ENCODE measurements at regions not wholly inside any gene's neighbourhood (a gene's known extent, or its start where the extent isn't known, plus 50 kb on each side); places are given as distances from the start of the nearest gene placed in this dataset.

DNA sequence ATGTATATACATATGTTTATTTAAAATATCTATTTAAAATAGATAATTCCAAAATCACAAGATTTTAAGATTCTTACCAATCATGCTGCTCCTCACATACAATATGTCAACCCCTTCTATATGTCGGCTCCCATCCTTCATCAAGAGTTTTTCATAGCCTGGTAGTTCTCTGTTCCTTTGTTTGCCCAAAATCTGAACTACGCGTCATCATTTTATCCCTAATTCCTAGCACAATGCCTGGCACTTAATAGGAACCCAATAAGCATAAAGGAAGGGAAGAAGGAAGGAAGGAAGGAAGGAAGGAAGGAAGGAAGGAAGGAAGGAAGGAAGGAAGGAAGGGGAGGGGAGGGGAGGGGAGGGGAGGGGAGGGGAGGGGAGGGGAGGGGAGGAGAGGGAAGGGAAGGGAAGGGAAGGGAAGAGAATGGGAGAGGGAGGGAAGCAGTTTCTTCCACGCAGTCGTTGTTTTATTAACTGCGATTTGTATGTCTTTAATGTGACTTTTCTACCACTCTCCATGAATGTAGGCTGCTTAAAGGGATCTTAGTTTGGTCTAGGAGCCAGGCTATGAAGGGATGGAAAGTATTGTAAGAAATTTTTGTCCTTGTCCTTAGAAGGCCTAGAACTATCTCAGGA lies 83.3 kb upstream of the PCGF5 start:
- Histone ChIP-seq H3K4me3 (ENCODE audit: low read length) (no peak overlapping the region), H3K9me3 (ENCODE audit: control insufficient read depth, insufficient read depth, low read length) (no peaks in the 10 kb centered on the region), H3K36me3 (ENCODE audit: control insufficient read depth, insufficient read depth, low read length) (no peaks in the 10 kb centered on the region), H3K27ac (ENCODE audit: low read length) (no peak overlapping the region), H3K27me3 (ENCODE audit: control insufficient read depth, insufficient read depth, low read length) (no peaks in the 10 kb centered on the region), H3K4me1 (ENCODE audit: control insufficient read depth, insufficient read depth, low read length) (no peaks in the 10 kb centered on the region)
- TF ChIP-seq, protein P1, sequence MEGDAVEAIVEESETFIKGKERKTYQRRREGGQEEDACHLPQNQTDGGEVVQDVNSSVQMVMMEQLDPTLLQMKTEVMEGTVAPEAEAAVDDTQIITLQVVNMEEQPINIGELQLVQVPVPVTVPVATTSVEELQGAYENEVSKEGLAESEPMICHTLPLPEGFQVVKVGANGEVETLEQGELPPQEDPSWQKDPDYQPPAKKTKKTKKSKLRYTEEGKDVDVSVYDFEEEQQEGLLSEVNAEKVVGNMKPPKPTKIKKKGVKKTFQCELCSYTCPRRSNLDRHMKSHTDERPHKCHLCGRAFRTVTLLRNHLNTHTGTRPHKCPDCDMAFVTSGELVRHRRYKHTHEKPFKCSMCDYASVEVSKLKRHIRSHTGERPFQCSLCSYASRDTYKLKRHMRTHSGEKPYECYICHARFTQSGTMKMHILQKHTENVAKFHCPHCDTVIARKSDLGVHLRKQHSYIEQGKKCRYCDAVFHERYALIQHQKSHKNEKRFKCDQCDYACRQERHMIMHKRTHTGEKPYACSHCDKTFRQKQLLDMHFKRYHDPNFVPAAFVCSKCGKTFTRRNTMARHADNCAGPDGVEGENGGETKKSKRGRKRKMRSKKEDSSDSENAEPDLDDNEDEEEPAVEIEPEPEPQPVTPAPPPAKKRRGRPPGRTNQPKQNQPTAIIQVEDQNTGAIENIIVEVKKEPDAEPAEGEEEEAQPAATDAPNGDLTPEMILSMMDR (IDR thresholded peaks at IDR 0.05): no peak
- no peak overlapping the region for H3K27ac Mint-ChIP-seq
- DNase-seq: no peak
- H3K4me1 Mint-ChIP-seq: no peaks in the 10 kb centered on the region
- no peaks in the 10 kb centered on the region for H3K36me3 Mint-ChIP-seq
- H3K4me3 Mint-ChIP-seq: no peak overlapping the region
- intact Hi-C loops (cut with micrococcal nuclease): no loop called here
- WGBS (ENCODE audit: insufficient coverage): 95% methylated on average over 4 of the region's 6 CpGs
- no peaks in the 10 kb centered on the region for H3K9me3 Mint-ChIP-seq
- H3K27me3 Mint-ChIP-seq (ENCODE audit: low read depth in 2 of 2): peaks cover 5 to 35% of the 10 kb centered on the region in 2 donors
- ATAC-seq: no peak

DNA sequence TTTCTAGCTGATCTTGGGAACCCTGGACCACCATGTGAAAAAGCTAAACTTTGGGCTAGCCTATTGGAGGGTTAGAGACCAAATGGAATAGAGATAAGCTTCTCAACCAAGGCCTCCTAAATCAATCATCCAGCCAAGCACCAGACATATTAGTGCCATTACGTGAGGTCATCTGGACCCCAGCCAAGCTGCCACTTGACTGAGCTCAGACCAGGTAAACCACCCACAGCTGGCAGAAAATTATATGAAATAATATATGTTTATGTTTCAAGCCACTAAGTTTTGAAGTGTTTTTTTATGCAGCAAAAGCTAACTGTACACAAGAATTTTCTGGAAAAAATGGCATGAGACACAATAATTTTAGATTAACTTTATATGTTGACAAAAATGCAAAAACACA lies 82.6 kb upstream of the PCGF5 start:
- Mint-ChIP-seq H3K27me3 (ENCODE audit: low read depth in 2 of 2) (peaks cover 5 to 35% of the 10 kb centered on the region in 2 donors), H3K36me3 (no peaks in the 10 kb centered on the region), H3K4me1 (no peaks in the 10 kb centered on the region), H3K4me3 (no peak overlapping the region), H3K9me3 (no peaks in the 10 kb centered on the region), H3K27ac (no peak overlapping the region)
- no peaks in the 10 kb centered on the region for H3K9me3 ChIP-seq (ENCODE audit: control insufficient read depth, insufficient read depth, low read length)
- no peak overlapping the region for H3K27ac ChIP-seq (ENCODE audit: low read length)
- ATAC-seq (no peak), DNase-seq (no peak)
- H3K27me3 ChIP-seq (ENCODE audit: control insufficient read depth, insufficient read depth, low read length): no peaks in the 10 kb centered on the region
- no peaks in the 10 kb centered on the region for H3K4me1 ChIP-seq (ENCODE audit: control insufficient read depth, insufficient read depth, low read length)
- TF ChIP-seq, protein P1 (IDR thresholded peaks at IDR 0.05): no peak
- H3K36me3 ChIP-seq (ENCODE audit: control insufficient read depth, insufficient read depth, low read length): no peaks in the 10 kb centered on the region
- intact Hi-C loops (cut with micrococcal nuclease): no loop called here
- no peak overlapping the region for H3K4me3 ChIP-seq (ENCODE audit: low read length)
- 80% methylated on average over 1 of the region's 1 CpG for WGBS (ENCODE audit: insufficient coverage)

DNA sequence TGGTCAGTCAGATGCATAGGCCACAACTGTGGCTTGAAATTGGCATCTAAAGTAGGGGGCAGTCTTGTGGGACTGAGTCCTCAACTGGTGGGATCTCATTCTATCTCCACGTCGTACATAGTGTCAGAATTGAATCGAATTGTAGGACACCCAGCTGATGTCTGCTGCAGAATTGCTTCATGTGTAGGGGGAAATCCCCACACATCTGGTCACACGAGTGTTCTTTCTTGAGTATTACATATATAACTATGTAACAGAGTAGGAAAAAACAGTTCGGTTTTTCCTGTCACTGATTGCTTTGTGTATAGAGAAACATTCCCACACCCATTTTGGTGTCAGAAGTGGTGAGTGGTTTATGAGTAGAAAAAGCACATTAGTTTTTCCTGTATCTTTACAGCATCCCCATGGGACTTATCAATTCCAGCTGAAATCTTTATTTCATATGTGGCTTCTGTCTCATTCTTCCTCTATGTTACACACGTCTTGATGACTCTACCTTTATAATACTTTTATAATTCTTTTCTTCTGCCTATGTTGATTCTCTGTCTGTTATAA lies 79.4 kb upstream of the PCGF5 start:
- 81% methylated on average over 3 of the region's 6 CpGs for WGBS (ENCODE audit: insufficient coverage)
- H3K4me3 ChIP-seq (ENCODE audit: low read length): no peak overlapping the region
- no peaks in the 10 kb centered on the region for H3K4me1 ChIP-seq (ENCODE audit: control insufficient read depth, insufficient read depth, low read length)
- intact Hi-C loops (cut with micrococcal nuclease): no loop called here
- Mint-ChIP-seq H3K9me3 (no peaks in the 10 kb centered on the region), H3K27ac (no peak overlapping the region), H3K4me3 (no peak overlapping the region), H3K36me3 (no peaks in the 10 kb centered on the region), H3K27me3 (ENCODE audit: low read depth in 2 of 2) (peaks cover 5 to 30% of the 10 kb centered on the region in 2 donors), H3K4me1 (no peaks in the 10 kb centered on the region)
- DNase-seq: no peak
- TF ChIP-seq, protein P1 (IDR thresholded peaks at IDR 0.05): no peak
- no peak for ATAC-seq
- no peaks in the 10 kb centered on the region for H3K9me3 ChIP-seq (ENCODE audit: control insufficient read depth, insufficient read depth, low read length)
- no peak overlapping the region for H3K27ac ChIP-seq (ENCODE audit: low read length)
- no peaks in the 10 kb centered on the region for H3K36me3 ChIP-seq (ENCODE audit: control insufficient read depth, insufficient read depth, low read length)
- no peaks in the 10 kb centered on the region for H3K27me3 ChIP-seq (ENCODE audit: control insufficient read depth, insufficient read depth, low read length)

DNA sequence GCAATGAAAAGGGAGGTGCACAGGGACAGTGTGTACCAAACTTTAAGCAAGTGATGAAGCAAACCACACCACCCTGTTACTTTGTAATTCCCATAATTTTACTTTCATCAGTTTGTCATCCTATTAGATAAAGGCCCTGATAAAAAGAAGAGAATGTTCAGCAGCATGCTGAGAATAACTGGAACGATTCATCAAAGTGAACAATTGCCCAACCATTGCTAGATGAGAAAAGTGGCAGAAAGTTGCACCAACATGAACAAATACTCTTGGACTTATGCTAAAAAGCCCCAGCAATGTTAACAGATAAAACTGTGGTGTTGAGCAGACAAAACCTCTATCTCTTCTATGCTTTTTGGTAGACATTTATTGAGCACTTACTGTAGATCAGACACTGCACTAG lies 75.5 kb upstream of the PCGF5 start:
- Histone ChIP-seq H3K9me3 (ENCODE audit: control insufficient read depth, insufficient read depth, low read length) (no peaks in the 10 kb centered on the region), H3K27me3 (ENCODE audit: control insufficient read depth, insufficient read depth, low read length) (no peaks in the 10 kb centered on the region), H3K27ac (ENCODE audit: low read length) (no peak overlapping the region), H3K36me3 (ENCODE audit: control insufficient read depth, insufficient read depth, low read length) (no peaks in the 10 kb centered on the region), H3K4me1 (ENCODE audit: control insufficient read depth, insufficient read depth, low read length) (no peaks in the 10 kb centered on the region), H3K4me3 (ENCODE audit: low read length) (no peak overlapping the region)
- Mint-ChIP-seq H3K27ac (no peak overlapping the region), H3K36me3 (no peaks in the 10 kb centered on the region), H3K4me1 (no peaks in the 10 kb centered on the region), H3K27me3 (ENCODE audit: low read depth in 2 of 2) (peaks cover 20 to 32% of the 10 kb centered on the region in 2 donors), H3K9me3 (no peaks in the 10 kb centered on the region), H3K4me3 (no peak overlapping the region)
- intact Hi-C loops (cut with micrococcal nuclease): no loop called here
- 87% methylated on average over 1 of the region's 1 CpG for WGBS (ENCODE audit: insufficient coverage)
- no peak for ATAC-seq
- TF ChIP-seq, protein P1 (IDR thresholded peaks at IDR 0.05): no peak
- no peak for DNase-seq
